Bronchial epithelial cell (primary cell): ENCODE measurements at regions not wholly inside any gene's neighbourhood (a gene's known extent, or its start where the extent isn't known, plus 50 kb on each side); places are given as distances from the start of the nearest gene placed in this dataset.

Experiments used
- DNase-seq: peaks from one replicate; pipeline ENCODE4 v3.0.0-alpha.2; 2010; ENCODE audit warnings: low read depth
- FAIRE-seq: peaks from 2 replicates; lab custom pipeline; 2011; peaks lifted over from hg19 to GRCh38; lab: Jason Lieb, UNC
- H3K27me3 ChIP-seq: 2 replicates; pipeline ENCODE4 v1.5.1; 2011; ENCODE audit warnings: low read length; ENCODE audit not compliant: control insufficient read depth, insufficient read depth
- H3K36me3 ChIP-seq: 2 replicates; pipeline ENCODE4 v1.5.1; 2011; ENCODE audit warnings: low read length; ENCODE audit not compliant: control insufficient read depth, insufficient read depth
- H3K4me3 ChIP-seq: 2 replicates; pipeline ENCODE4 v1.5.1; 2011; ENCODE audit warnings: mild to moderate bottlenecking, low read depth, low read length, control low read depth
- CTCF ChIP-seq: IDR thresholded peaks from 2 replicates; pipeline ENCODE4 v1.5.1; 2011; ENCODE audit warnings: mild to moderate bottlenecking, moderate library complexity, low read length, control low read depth, inconsistent platforms; ENCODE audit not compliant: insufficient read depth, severe bottlenecking

- no peak overlapping the region for H3K4me3 ChIP-seq
- no peaks in the 10 kb centered on the region for H3K27me3 ChIP-seq
- FAIRE-seq: no peak
- no peaks in the 10 kb centered on the region for H3K36me3 ChIP-seq
- TF ChIP-seq CTCF: no peak
- DNase-seq: no peak
Measured at GRCh38 chr4:31307029-31307428, 586.9 kb downstream of the PCDH7 start.

- FAIRE-seq (no peak), DNase-seq (no peak)
- H3K36me3 ChIP-seq: no peaks in the 10 kb centered on the region
- no peak overlapping the region for H3K4me3 ChIP-seq
- H3K27me3 ChIP-seq: no peaks in the 10 kb centered on the region
- TF ChIP-seq CTCF: no peak
Measured at GRCh38 chr4:31324814-31325213, 604.6 kb downstream of the PCDH7 start.

- Histone ChIP-seq H3K36me3 (no peaks in the 10 kb centered on the region), H3K4me3 (no peak overlapping the region), H3K27me3 (no peaks in the 10 kb centered on the region)
- no peak for DNase-seq
- TF ChIP-seq CTCF: no peak
- no peak for FAIRE-seq
Measured at GRCh38 chr4:31325300-31325699, 605.1 kb downstream of the PCDH7 start.

GRCh38 chr4:31327031-31327430 is 606.9 kb downstream of the PCDH7 start:
- Histone ChIP-seq H3K4me3 (no peak overlapping the region), H3K36me3 (no peaks in the 10 kb centered on the region), H3K27me3 (no peaks in the 10 kb centered on the region)
- TF ChIP-seq CTCF: no peak
- no peak for DNase-seq
- FAIRE-seq: no peak

GRCh38 chr4:31328932-31329331 is 608.8 kb downstream of the PCDH7 start:
- H3K4me3 ChIP-seq: no peak overlapping the region
- no peak for TF ChIP-seq CTCF
- DNase-seq (no peak), FAIRE-seq (no peak)
- no peaks in the 10 kb centered on the region for H3K36me3 ChIP-seq
- no peaks in the 10 kb centered on the region for H3K27me3 ChIP-seq
